Uterus (tissue), 3 donors: ENCODE measurements at regions not wholly inside any gene's neighbourhood (a gene's known extent, or its start where the extent isn't known, plus 50 kb on each side); places are given as distances from the start of the nearest gene placed in this dataset.

ENCODE experiments used
- DNase-seq, 2 donors: peaks; one replicate each; pipeline ENCODE4 v3.0.0-alpha.2; 2019 to 2020
- H3K27ac ChIP-seq, 2 donors: fragments of 200-600 bp; sonication (generic); 1 replicate in 1 of 2; 2 replicates in 1 of 2; pipeline ENCODE4 v1.5.1; 2016 to 2018
- H3K27me3 ChIP-seq, 2 donors: fragments of 200-600 bp; sonication (generic); one replicate each; pipeline ENCODE4 v1.5.1; 2018 to 2019; ENCODE audit warnings: control low read depth in 1 of 2
- H3K36me3 ChIP-seq, 2 donors: fragments of 200-600 bp; sonication (generic); one replicate each; pipeline ENCODE4 v1.5.1; 2019; ENCODE audit warnings: control low read depth in 1 of 2
- H3K4me1 ChIP-seq, 2 donors: fragments of 200-600 bp; sonication (generic); one replicate each; pipeline ENCODE4 v1.5.1; 2018 to 2019; ENCODE audit warnings: control low read depth in 1 of 2
- H3K4me3 ChIP-seq, 2 donors: fragments of 200-600 bp; sonication (generic); 1 replicate in 1 of 2; 2 replicates in 1 of 2; pipeline ENCODE4 v1.5.1; 2018 to 2019; ENCODE audit warnings: mild to moderate bottlenecking in 1 of 2
- H3K9me3 ChIP-seq, 2 donors: fragments of 200-600 bp; sonication (generic); one replicate each; pipeline ENCODE4 v1.5.1; 2019; ENCODE audit warnings: control low read depth in 1 of 2
- POLR2A ChIP-seq, 2 donors: fragments of 450-650 bp; IDR thresholded peaks; one replicate each; pipeline ENCODE4 v1.6.1; 2016; ENCODE audit warnings: antibody characterized with exemption in 2 of 2, mild to moderate bottlenecking in 1 of 2, moderate library complexity in 1 of 2
- intact Hi-C: fragments of 100-400 bp; cut with DNase I; formaldehyde crosslinking; loops from one replicate; pipeline ENCODE4 v1.15.1; 2023; ENCODE audit warnings: low total_unique reads
- TF ChIP-seq, protein P1 (sequence below), 4 experiments: fragments of 200-600 bp in 2 of 4; fragments of 450-650 bp in 2 of 4; sonication (generic) in 2 of 4; IDR thresholded peaks; one replicate each; pipeline ENCODE4 v1.5.1; 2016 to 2019; ENCODE audit warnings: antibody characterized with exemption in 4 of 4, mild to moderate bottlenecking in 2 of 4, moderate library complexity in 1 of 4
- donor health status: DM: yes; HTN: yes; CAD: no.

DNA sequence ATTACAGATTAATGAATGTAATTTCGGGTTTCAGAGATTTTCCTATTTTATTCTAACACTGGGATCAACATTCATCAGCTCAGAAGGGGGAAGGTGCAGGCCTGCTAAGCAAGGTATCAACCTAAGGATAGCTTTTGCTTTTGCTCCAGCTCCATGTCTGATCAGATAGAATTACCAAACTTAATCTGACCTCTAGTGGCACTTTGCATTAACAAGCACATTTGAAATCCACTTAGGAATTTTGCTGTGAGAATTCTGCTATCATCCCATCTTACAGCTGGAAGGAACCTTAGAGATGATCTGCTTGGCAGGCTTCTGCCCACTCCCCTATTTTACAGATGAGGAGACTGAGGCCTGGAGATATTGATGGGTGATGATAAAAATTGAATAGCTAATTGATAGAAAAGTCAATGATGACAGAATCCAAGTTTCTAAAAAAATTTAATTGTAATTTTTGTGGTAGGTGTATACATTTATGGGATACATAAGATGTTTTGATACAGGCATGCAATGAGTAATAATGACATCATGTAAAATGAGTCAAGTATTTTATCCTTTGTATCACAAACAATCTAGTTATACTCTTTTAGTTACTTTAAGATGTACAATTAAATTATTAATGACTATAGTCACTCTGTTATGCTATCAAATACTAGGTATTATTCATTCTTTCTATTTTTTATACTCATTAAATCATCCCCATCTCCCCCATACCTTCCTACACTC, 209.2 kb upstream of the ZPLD1 start:
- H3K27me3 ChIP-seq: no peaks in the 10 kb centered on the region
- peaks cover 0 to 3% of the 10 kb centered on the region in 2 donors for H3K4me1 ChIP-seq
- intact Hi-C loops: loop anchor here (5.0 kb wide), 1 partner anchor 418 kb away; no protein-coding TSS in a partner anchor
- no peaks in the 10 kb centered on the region for H3K36me3 ChIP-seq
- H3K27ac ChIP-seq: no peak overlapping the region
- TF ChIP-seq, protein P1, sequence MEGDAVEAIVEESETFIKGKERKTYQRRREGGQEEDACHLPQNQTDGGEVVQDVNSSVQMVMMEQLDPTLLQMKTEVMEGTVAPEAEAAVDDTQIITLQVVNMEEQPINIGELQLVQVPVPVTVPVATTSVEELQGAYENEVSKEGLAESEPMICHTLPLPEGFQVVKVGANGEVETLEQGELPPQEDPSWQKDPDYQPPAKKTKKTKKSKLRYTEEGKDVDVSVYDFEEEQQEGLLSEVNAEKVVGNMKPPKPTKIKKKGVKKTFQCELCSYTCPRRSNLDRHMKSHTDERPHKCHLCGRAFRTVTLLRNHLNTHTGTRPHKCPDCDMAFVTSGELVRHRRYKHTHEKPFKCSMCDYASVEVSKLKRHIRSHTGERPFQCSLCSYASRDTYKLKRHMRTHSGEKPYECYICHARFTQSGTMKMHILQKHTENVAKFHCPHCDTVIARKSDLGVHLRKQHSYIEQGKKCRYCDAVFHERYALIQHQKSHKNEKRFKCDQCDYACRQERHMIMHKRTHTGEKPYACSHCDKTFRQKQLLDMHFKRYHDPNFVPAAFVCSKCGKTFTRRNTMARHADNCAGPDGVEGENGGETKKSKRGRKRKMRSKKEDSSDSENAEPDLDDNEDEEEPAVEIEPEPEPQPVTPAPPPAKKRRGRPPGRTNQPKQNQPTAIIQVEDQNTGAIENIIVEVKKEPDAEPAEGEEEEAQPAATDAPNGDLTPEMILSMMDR (IDR thresholded peaks at IDR 0.05): peak; percentile 57 to 80 (median 72)
- no peak for TF ChIP-seq POLR2A (IDR thresholded peaks at IDR 0.05)
- peak in 1 of 2 donors; percentile 17 for DNase-seq
- no peak overlapping the region for H3K4me3 ChIP-seq
- H3K9me3 ChIP-seq: no peaks in the 10 kb centered on the region

DNA sequence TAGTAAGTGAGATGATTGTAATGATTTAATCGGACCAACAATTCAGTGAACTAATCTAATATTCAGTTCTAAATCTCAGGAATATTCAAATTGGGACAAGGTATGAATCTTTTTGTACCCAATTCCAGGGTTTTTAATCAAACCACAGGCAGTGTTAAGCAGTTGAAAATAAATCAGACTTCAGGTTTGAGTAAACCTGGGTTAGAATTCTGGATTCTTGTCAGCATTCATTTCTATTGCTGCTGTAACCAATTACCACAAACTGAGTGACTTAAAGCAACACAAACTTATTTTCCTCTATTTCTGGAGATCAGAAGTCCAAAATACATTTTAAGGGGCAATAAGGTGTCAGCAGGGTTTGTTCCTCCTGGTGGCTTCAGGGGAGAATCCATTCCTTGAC, 208.4 kb upstream of the ZPLD1 start:
- Histone ChIP-seq H3K27ac (no peak overlapping the region), H3K36me3 (no peaks in the 10 kb centered on the region), H3K4me1 (peaks cover 0 to 3% of the 10 kb centered on the region in 2 donors), H3K9me3 (no peaks in the 10 kb centered on the region), H3K4me3 (no peak overlapping the region), H3K27me3 (no peaks in the 10 kb centered on the region)
- TF ChIP-seq POLR2A (IDR thresholded peaks at IDR 0.05): no peak
- TF ChIP-seq, protein P1 (IDR thresholded peaks at IDR 0.05): no peak
- intact Hi-C loops: loop anchor here (5.0 kb wide), 1 partner anchor 419 kb away; no protein-coding TSS in a partner anchor
- DNase-seq: no peak

DNA sequence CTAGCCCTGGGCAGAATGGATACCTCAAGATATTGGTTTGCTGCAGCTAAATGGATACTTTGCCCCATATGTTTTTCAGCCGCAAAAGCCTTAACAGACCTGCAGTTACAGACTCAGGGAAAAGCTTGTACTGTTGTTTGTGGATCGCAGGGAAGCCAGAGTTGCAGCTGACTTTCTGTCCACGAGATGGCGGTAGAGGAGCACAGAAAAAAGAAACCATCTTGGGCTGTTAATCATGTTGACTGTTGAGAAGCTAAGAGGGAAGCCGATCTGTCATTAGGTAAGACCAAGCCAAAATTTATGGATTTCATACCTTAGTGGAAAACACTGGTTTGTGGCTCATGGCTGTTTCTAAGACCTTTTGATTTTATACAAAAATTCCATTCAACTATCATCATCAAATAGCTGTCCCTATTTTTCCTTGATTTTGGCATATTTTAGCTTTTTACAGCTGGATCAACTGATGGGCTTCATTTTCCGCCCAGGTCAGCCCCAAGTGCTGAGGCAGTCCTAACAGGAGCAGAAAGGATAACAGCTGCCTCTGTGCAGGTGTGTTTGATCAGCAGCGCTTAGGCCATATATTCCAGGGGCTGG, 205.7 kb upstream of the ZPLD1 start:
- Histone ChIP-seq H3K4me1 (peaks cover 0 to 3% of the 10 kb centered on the region in 2 donors), H3K27me3 (no peaks in the 10 kb centered on the region), H3K36me3 (no peaks in the 10 kb centered on the region), H3K4me3 (no peak overlapping the region), H3K9me3 (no peaks in the 10 kb centered on the region), H3K27ac (no peak overlapping the region)
- intact Hi-C loops: loop anchor here (5.0 kb wide), 1 partner anchor 422 kb away; no protein-coding TSS in a partner anchor
- TF ChIP-seq, protein P1 (IDR thresholded peaks at IDR 0.05): peak; percentile 88 to 93 (median 90)
- no peak for TF ChIP-seq POLR2A (IDR thresholded peaks at IDR 0.05)
- peak; percentile 68 to 75 for DNase-seq

DNA sequence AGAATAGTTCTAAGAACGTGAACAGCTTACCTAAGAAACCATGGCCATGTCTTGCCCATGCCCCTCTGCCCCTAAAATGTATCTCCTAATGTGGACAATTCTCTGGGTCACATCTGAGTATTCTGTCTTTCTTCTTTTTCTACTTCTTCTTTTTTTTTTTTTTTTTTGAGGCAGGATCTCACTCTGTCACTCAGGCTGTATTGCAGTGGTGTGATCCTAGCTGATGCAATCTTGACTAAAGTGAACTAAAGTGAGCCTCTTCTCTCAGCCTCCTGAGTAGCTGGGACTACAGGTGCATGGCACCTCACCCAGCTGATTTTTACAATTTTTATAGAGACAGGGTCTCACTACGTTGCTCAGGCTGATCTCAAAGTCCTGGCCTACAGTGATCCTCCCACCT, 204.8 kb upstream of the ZPLD1 start:
- H3K4me3 ChIP-seq: no peak overlapping the region
- no peaks in the 10 kb centered on the region for H3K36me3 ChIP-seq
- intact Hi-C loops: loop anchor here (10.0 kb wide), 1 partner anchor 305 kb away; no protein-coding TSS in a partner anchor
- H3K27me3 ChIP-seq: no peaks in the 10 kb centered on the region
- H3K4me1 ChIP-seq: peaks cover 0 to 3% of the 10 kb centered on the region in 2 donors
- H3K9me3 ChIP-seq: no peaks in the 10 kb centered on the region
- no peak overlapping the region for H3K27ac ChIP-seq
- no peak for DNase-seq
- TF ChIP-seq POLR2A (IDR thresholded peaks at IDR 0.05): no peak
- TF ChIP-seq, protein P1 (IDR thresholded peaks at IDR 0.05): no peak

DNA sequence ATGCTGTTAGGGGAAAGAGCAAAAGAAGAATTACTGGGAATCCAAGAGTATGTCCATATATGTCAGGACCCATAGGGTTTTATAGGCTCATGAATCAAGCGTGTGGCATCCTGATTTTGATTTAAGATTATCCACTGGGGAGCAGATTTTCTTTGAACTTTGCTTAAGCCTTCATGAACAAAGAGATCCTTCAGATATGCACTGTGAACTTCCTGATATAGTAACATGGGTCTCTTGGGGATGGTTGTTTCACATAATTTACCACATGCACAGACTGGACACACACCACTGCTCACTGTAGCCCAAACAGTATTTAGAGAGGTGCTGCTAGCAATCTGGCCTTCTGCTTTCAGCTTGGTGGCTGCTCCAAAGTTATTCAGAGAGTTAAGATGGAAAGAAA, 200.9 kb upstream of the ZPLD1 start:
- Histone ChIP-seq H3K36me3 (no peaks in the 10 kb centered on the region), H3K27me3 (no peaks in the 10 kb centered on the region), H3K27ac (no peak overlapping the region), H3K4me1 (peaks cover 0 to 2% of the 10 kb centered on the region in 2 donors), H3K4me3 (no peak overlapping the region), H3K9me3 (no peaks in the 10 kb centered on the region)
- intact Hi-C loops: loop anchor here (10.0 kb wide), 1 partner anchor 301 kb away; no protein-coding TSS in a partner anchor
- TF ChIP-seq, protein P1 (IDR thresholded peaks at IDR 0.05): no peak
- DNase-seq: no peak
